ENCODE measurements at regions not wholly inside any gene's neighbourhood (a gene's known extent, or its start where the extent isn't known, plus 50 kb on each side); places are given as distances from the start of the nearest gene placed in this dataset.
"Not testable (repeated sequence)": the region's sequence is repeated elsewhere in the genome, so short reads cannot be mapped to it uniquely, and the experiment has no call there.

DNA sequence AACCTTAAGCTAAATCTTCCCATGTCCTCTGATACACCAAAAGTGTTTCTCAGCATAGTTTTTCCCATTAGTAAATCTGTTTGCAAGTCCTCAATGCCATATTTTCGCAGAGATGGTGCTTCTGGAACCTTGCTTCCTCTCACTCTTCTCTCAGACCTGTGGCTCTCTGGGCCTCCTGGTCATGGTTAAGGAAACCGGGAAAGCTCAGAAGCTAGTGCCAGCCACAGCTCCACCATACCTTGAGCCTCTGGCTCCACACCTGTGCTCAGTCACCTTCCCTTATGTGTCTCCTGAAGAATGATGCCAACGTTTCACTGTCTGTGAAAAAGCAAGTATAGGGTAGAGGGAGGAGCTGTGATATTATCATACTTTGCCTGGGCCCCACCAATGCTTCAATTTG is 149.6 kb downstream of the CYP26A1 start:
- TF ChIP-seq, protein P1, sequence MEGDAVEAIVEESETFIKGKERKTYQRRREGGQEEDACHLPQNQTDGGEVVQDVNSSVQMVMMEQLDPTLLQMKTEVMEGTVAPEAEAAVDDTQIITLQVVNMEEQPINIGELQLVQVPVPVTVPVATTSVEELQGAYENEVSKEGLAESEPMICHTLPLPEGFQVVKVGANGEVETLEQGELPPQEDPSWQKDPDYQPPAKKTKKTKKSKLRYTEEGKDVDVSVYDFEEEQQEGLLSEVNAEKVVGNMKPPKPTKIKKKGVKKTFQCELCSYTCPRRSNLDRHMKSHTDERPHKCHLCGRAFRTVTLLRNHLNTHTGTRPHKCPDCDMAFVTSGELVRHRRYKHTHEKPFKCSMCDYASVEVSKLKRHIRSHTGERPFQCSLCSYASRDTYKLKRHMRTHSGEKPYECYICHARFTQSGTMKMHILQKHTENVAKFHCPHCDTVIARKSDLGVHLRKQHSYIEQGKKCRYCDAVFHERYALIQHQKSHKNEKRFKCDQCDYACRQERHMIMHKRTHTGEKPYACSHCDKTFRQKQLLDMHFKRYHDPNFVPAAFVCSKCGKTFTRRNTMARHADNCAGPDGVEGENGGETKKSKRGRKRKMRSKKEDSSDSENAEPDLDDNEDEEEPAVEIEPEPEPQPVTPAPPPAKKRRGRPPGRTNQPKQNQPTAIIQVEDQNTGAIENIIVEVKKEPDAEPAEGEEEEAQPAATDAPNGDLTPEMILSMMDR (IDR thresholded peaks at IDR 0.05; ENCODE audit: insufficient read depth, low read depth, low read length, missing control alignments) = no peak
- H3K4me3 ChIP-seq (ENCODE audit: low read depth, low read length) = no peak overlapping the region
- DNase-seq (ENCODE audit: low read depth) = no peak

DNA sequence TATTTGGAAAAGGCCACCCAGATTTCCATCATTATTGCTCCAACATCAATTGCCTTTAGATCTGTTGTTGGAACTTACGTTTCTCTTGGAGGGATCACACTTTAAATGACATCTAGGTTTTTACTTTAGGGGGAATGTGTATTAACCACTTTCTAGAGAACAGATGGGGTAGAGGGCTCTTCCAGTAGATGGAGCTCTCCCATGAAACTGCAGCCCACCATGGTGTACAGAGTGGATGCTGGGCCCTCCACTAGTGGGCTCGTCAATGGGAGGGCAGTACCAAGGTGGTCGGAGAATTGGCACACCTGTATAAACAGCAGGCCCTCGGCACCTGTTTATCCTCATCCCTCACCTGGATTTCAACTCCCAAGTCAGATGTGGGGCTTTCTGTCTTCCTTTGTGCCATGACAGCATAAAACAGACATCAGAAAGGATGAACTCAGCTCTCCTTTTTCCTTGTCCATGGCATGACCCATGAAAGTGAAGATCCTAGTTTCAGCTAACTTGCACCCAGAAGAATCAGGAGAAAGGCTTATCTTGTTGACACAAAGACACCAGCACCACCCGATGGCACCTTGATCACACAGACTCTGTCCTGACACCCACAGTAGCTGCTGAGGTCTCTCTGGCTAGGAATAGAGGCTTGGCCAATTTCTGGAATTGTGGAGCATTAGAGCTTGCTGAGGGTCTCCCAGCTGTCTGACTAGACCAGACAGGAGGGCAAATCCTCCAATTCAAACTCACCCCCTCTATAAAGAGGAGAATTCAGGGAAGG is 150.5 kb downstream of the CYP26A1 start:
- no peak overlapping the region for H3K4me3 ChIP-seq (ENCODE audit: low read depth, low read length)
- DNase-seq (ENCODE audit: low read depth) = peak; percentile 31
- TF ChIP-seq, protein P1 (IDR thresholded peaks at IDR 0.05; ENCODE audit: insufficient read depth, low read depth, low read length, missing control alignments) = no peak

DNA sequence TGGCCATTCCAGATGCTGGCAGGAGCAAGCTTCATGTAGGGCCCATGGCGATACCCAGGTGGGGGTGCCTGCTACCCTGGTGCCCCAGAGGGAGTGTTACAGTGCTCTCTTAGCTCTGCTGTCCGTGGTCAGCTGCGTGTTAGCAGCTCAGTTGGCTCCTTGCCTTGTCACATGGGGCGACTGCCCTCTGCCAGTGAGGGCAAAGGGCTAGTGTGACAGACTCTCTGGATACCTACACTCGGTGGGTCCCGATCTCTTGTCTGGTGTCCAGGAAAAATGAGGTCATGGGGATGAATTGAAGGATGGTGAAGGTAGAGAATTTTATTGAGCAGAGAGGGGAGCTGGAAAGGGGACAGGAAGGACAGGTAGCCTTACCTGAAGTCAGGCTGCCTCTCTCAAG is 152.2 kb downstream of the CYP26A1 start:
- H3K4me3 ChIP-seq (ENCODE audit: low read depth, low read length) = no peak overlapping the region
- TF ChIP-seq, protein P1 (IDR thresholded peaks at IDR 0.05; ENCODE audit: insufficient read depth, low read depth, low read length, missing control alignments) = no peak
- DNase-seq (ENCODE audit: low read depth) = no peak

DNA sequence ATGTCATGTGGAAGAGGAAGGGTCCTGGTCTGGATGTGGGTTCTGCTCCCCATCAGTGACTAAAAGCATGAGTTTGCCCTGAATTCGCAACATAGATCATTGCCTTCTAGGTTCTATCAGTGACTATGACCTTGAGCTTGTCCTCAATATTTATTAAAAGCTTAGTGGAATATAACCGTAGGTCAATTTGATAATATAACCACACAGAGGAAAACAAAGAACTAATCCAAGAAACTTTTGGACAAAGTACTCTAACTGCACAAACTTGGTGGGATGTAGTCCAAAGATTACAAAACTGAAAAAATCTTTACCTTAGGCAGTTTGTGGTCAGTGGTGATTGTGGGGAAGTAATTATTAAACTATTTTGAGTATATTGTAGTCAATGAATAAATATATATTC is 152.9 kb downstream of the CYP26A1 start:
- TF ChIP-seq, protein P1 (IDR thresholded peaks at IDR 0.05; ENCODE audit: insufficient read depth, low read depth, low read length, missing control alignments) = no peak
- no peak overlapping the region for H3K4me3 ChIP-seq (ENCODE audit: low read depth, low read length)
- no peak for DNase-seq (ENCODE audit: low read depth)

DNA sequence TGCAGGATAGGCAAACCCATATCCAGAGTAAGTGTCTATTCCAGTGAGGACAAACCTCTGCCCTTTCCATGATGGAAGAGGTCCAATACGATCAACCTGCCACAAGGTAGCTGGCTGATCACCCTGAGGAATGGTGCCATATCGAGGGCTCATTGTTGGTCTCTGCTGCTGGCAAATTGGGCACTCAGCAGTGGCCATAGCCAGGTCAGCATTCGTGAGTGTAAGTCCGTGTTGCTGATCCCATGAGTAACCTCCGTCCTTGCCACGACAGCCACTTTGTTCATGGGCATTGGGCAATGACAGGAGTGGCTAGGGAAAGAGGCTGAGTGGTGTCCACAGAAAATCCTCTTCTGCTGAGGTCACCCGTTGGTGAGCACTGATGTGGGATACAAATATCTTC is 156.9 kb downstream of the CYP26A1 start:
- DNase-seq (ENCODE audit: low read depth); H3K4me3 ChIP-seq (ENCODE audit: low read depth, low read length): not testable (repeated sequence)

DNA sequence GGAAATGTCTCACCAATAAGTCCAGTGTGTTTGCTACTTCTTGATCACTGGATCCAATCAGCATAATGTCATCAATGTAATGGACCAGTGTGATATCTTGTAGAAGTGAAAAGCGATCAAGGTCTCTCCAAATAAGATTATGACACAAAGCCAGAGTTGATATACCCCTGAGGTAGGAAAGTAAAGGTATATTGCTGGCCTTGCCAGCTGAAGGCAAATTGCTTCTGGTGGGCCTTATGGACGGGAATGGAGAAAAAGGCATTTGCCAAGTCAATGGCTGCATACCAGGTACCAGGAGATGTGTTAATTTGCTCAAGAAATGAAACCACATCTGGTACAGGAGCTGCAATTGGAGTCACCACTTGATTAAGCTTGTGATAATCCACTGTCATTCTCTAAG is 158.5 kb downstream of the CYP26A1 start:
- not testable (repeated sequence) for H3K4me3 ChIP-seq (ENCODE audit: low read depth, low read length); DNase-seq (ENCODE audit: low read depth)

DNA sequence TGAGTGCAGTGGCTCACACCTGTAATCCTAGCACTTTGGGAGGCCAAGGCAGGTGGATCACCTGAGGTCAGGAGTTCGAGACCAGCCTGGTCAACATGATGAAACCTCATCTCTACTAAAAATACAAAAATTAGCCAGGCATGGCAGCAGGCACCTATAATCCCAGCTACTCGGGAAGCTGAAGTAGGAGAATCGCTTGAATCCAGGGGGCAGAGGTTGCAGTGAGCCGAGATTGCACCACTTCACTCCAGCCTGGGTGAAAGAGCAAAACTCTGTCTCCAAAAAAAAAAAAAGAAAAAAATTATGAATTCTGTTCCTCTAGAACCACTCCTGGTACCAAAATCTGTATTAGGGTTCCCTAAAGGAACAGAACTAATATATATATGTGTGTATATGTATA is 161.2 kb downstream of the CYP26A1 start:
- DNase-seq (ENCODE audit: low read depth); H3K4me3 ChIP-seq (ENCODE audit: low read depth, low read length): not testable (repeated sequence)

DNA sequence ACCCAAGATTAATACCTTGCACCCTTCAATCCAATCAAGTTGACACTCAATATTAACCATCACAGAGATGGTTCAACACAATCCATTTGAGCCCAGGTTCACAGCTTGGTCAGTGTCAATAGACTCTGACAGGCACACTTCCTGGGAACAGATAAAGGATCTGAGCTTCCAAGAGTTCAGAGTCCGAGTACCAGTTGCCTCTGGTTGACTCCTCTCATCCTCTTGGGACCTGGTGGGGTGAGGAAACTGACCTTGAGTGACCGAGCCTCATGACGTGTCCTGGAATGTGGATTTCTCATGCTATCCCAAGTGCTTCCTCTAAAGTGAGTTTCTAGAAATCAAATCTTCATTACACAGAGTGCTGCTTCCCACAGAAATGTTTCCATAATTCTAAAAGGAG is 162.0 kb downstream of the CYP26A1 start:
- TF ChIP-seq, protein P1 (IDR thresholded peaks at IDR 0.05; ENCODE audit: insufficient read depth, low read depth, low read length, missing control alignments) = no peak
- no peak for DNase-seq (ENCODE audit: low read depth)
- H3K4me3 ChIP-seq (ENCODE audit: low read depth, low read length) = no peak overlapping the region
